GM18511 (cell line): ENCODE measurements at regions not wholly inside any gene's neighbourhood (a gene's known extent, or its start where the extent isn't known, plus 50 kb on each side); places are given as distances from the start of the nearest gene placed in this dataset.
"Not testable (repeated sequence)": the region's sequence is repeated elsewhere in the genome, so short reads cannot be mapped to it uniquely, and the experiment has no call there.

Experiments used
- ATAC-seq: cut with Tn5 transposase; IDR thresholded peaks from one replicate; pipeline ENCODE4 v1.9.1; 2021; ENCODE audit warnings: mild to moderate bottlenecking, moderate library complexity; ENCODE audit not compliant: unreplicated experiment

- not testable (repeated sequence) for ATAC-seq
These were observed 600.1 kb downstream of the PRR16 start for GRCh38 chr5:121064241-121064640.

GRCh38 chr5:121086671-121087070 is 622.6 kb downstream of the PRR16 start:
- ATAC-seq, result no peak

GRCh38 chr5:121087560-121087959 is 623.5 kb downstream of the PRR16 start:
- ATAC-seq, result no peak

GRCh38 chr5:121088341-121088740 is 624.2 kb downstream of the PRR16 start:
- no peak for ATAC-seq

- no peak for ATAC-seq
These were observed 626.7 kb downstream of the PRR16 start for GRCh38 chr5:121090822-121091221.

GRCh38 chr5:121100931-121101330 is 636.8 kb downstream of the PRR16 start:
- ATAC-seq, result no peak

GRCh38 chr5:121105921-121106320 is 641.8 kb downstream of the PRR16 start:
- ATAC-seq, result no peak

- not testable (repeated sequence) for ATAC-seq
These were observed 642.9 kb downstream of the PRR16 start for GRCh38 chr5:121106721-121107690.

GRCh38 chr5:121108725-121109124 is 644.6 kb downstream of the PRR16 start:
- no peak for ATAC-seq

GRCh38 chr5:121109817-121110216 is 645.7 kb downstream of the PRR16 start:
- ATAC-seq, result no peak

- ATAC-seq, result no peak
These were observed 657.7 kb downstream of the PRR16 start for GRCh38 chr5:121121786-121122185.

- ATAC-seq, result no peak
These were observed 674.4 kb downstream of the PRR16 start for GRCh38 chr5:121138495-121138907.

- ATAC-seq, result no peak
These were observed 674.9 kb downstream of the PRR16 start for GRCh38 chr5:121138952-121139351.

- no peak for ATAC-seq
These were observed 680.7 kb downstream of the PRR16 start for GRCh38 chr5:121144764-121145163.

GRCh38 chr5:121151534-121151933 is 687.4 kb downstream of the PRR16 start:
- ATAC-seq, result no peak

GRCh38 chr5:121152411-121152810 is 688.3 kb downstream of the PRR16 start:
- no peak for ATAC-seq

- no peak for ATAC-seq
These were observed 692.5 kb downstream of the PRR16 start for GRCh38 chr5:121156565-121156964.

GRCh38 chr5:121158451-121158850 is 693.2 kb upstream of the FTMT start:
- no peak for ATAC-seq

GRCh38 chr5:121160591-121160990 is 691.1 kb upstream of the FTMT start:
- no peak for ATAC-seq

GRCh38 chr5:121164632-121165031 is 687.0 kb upstream of the FTMT start:
- ATAC-seq, result no peak

- no peak for ATAC-seq
These were observed 680.3 kb upstream of the FTMT start for GRCh38 chr5:121171361-121171760.

GRCh38 chr5:121171834-121172233 is 679.8 kb upstream of the FTMT start:
- no peak for ATAC-seq

GRCh38 chr5:121174351-121174750 is 677.3 kb upstream of the FTMT start:
- ATAC-seq, result no peak
